GM21825 (cell line): ENCODE measurements at regions not wholly inside any gene's neighbourhood (a gene's known extent, or its start where the extent isn't known, plus 50 kb on each side); places are given as distances from the start of the nearest gene placed in this dataset.

Experiments
- ATAC-seq: cut with Tn5 transposase; IDR thresholded peaks from one replicate; pipeline ENCODE4 v1.9.1; 2021; ENCODE audit warnings: mild to moderate bottlenecking, moderate library complexity; ENCODE audit not compliant: unreplicated experiment

GRCh38 chr17:36752096-36752888, 150.9 kb downstream of the MRM1 start:
- ATAC-seq = no peak

GRCh38 chr17:36755586-36755985, 154.2 kb downstream of the MRM1 start:
- no peak for ATAC-seq

- no peak for ATAC-seq
These were observed 155.3 kb downstream of the MRM1 start for GRCh38 chr17:36756695-36757094.

- ATAC-seq = no peak
These were observed 159.0 kb downstream of the MRM1 start for GRCh38 chr17:36760425-36760824.

GRCh38 chr17:36761203-36761950, 160.0 kb downstream of the MRM1 start:
- ATAC-seq = no peak

- ATAC-seq = no peak
These were observed 164.2 kb downstream of the MRM1 start for GRCh38 chr17:36765436-36766043.

GRCh38 chr17:36768394-36768793, 167.0 kb downstream of the MRM1 start:
- no peak for ATAC-seq

GRCh38 chr17:36773039-36773438, 164.2 kb upstream of the LHX1 start:
- ATAC-seq = no peak

GRCh38 chr17:36777118-36777517, 160.2 kb upstream of the LHX1 start:
- no peak for ATAC-seq

- no peak for ATAC-seq
These were observed 158.8 kb upstream of the LHX1 start for GRCh38 chr17:36778448-36778847.

GRCh38 chr17:36779550-36779949, 157.7 kb upstream of the LHX1 start:
- no peak for ATAC-seq

- no peak for ATAC-seq
These were observed 152.6 kb upstream of the LHX1 start for GRCh38 chr17:36784633-36785032.

GRCh38 chr17:36786867-36787266, 150.4 kb upstream of the LHX1 start:
- ATAC-seq = no peak

GRCh38 chr17:36791150-36791941, 145.9 kb upstream of the LHX1 start:
- no peak for ATAC-seq

- no peak for ATAC-seq
These were observed 145.3 kb upstream of the LHX1 start for GRCh38 chr17:36791942-36792475.

- no peak for ATAC-seq
These were observed 144.4 kb upstream of the LHX1 start for GRCh38 chr17:36792849-36793248.

GRCh38 chr17:36793976-36794375, 143.3 kb upstream of the LHX1 start:
- ATAC-seq = no peak

GRCh38 chr17:36807496-36808179, 129.6 kb upstream of the LHX1 start:
- ATAC-seq = no peak

GRCh38 chr17:36808180-36808661, 129.1 kb upstream of the LHX1 start:
- no peak for ATAC-seq

GRCh38 chr17:36812762-36813161, 124.5 kb upstream of the LHX1 start:
- no peak for ATAC-seq
